ENCODE measurements at regions not wholly inside any gene's neighbourhood (a gene's known extent, or its start where the extent isn't known, plus 50 kb on each side); places are given as distances from the start of the nearest gene placed in this dataset.

DNA sequence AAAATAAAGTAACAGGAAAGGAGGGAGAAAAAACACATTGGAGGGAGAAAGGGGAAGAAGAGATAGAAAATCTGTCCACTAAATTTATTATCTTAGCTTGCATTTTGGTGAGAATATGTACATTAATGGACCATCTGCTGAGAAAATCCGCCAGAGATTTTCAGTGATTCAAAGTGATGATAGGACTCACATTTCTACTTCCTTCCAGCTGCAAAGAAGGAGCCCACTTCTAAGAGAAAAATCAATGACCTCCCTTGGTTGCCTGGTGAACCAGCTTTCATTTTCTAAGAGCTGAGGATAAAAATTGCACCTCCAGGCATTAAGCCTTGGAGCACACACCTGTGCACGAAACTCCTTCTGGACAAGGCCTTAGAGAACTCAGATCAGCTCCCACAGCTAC, 404.3 kb downstream of the SFMBT2 start:
- TF ChIP-seq EZH2phosphoT487 (IDR thresholded peaks at IDR 0.05; ENCODE audit: borderline replicate concordance), result no peak
- no peak for TF ChIP-seq CTCF (conservative IDR thresholded peaks at IDR 0.05; ENCODE audit: low read length)
- peak overlapping the region; percentile 39 for H3K4me2 ChIP-seq (ENCODE audit: low read depth, low read length, poor library complexity, severe bottlenecking)
- no peaks in the 10 kb centered on the region for H3K27me3 ChIP-seq (ENCODE audit: insufficient read depth, low read length, poor library complexity, severe bottlenecking)
- no peak overlapping the region for H2AFZ ChIP-seq (ENCODE audit: low read length)
- H3K9me2 ChIP-seq (replicated peaks; ENCODE audit: low read depth, low read length), result no peaks in the 10 kb centered on the region
- H3K79me2 ChIP-seq (ENCODE audit: insufficient read depth, low read length), result no peaks in the 10 kb centered on the region
- H3K9ac ChIP-seq (ENCODE audit: low read depth, low read length, poor library complexity, severe bottlenecking), result no peak overlapping the region
- H3K36me3 ChIP-seq (ENCODE audit: insufficient read depth, low read length), result no peaks in the 10 kb centered on the region
- peaks cover 59% of the 10 kb centered on the region for H3K4me1 ChIP-seq (ENCODE audit: insufficient read depth, low read length, poor library complexity, severe bottlenecking)
- no peaks in the 10 kb centered on the region for H4K20me1 ChIP-seq (ENCODE audit: insufficient read depth, low read length, poor library complexity, severe bottlenecking)
- H3K4me3 ChIP-seq (ENCODE audit: low read length, poor library complexity, severe bottlenecking), result no peak overlapping the region
- H3K9me3 ChIP-seq (ENCODE audit: insufficient read depth, low read depth, low read length), result no peaks in the 10 kb centered on the region
- no peaks in the 10 kb centered on the region for H3F3A ChIP-seq (ENCODE audit: low read depth)

DNA sequence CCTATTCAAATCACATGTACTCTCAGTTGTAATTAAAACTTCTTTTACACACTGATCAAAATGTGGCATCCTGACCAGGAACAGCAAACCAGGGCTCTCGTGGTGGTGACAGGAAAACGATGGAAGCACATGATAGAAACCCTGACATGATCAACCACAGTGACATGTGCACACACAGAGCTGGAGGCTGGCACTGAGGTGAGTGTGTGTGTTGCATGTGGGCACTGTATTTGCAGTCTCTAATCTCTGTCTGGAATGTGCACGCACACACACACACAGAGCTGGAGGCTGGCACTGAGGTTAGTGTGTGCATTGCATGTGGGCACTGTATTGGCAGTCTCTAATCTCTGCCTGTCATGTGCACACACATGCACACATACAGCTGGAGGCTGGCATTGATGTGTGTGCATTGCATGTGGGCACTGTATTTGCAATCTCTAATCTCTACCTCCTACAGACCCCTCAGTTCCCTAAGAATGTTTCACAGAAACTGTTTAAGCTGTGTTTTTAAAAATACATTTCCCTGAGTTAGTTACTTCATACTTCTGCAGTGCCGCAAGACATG, 406.9 kb downstream of the SFMBT2 start:
- Histone ChIP-seq H3K9ac (ENCODE audit: low read depth, low read length, poor library complexity, severe bottlenecking) (peak overlapping the region; percentile 2), H3K4me1 (ENCODE audit: insufficient read depth, low read length, poor library complexity, severe bottlenecking) (peaks cover 68% of the 10 kb centered on the region), H4K20me1 (ENCODE audit: insufficient read depth, low read length, poor library complexity, severe bottlenecking) (no peaks in the 10 kb centered on the region), H3F3A (ENCODE audit: low read depth) (no peaks in the 10 kb centered on the region), H2AFZ (ENCODE audit: low read length) (peak overlapping the region; percentile 44), H3K4me3 (ENCODE audit: low read length, poor library complexity, severe bottlenecking) (no peak overlapping the region), H3K27me3 (ENCODE audit: insufficient read depth, low read length, poor library complexity, severe bottlenecking) (no peaks in the 10 kb centered on the region), H3K9me3 (ENCODE audit: insufficient read depth, low read depth, low read length) (no peaks in the 10 kb centered on the region), H3K4me2 (ENCODE audit: low read depth, low read length, poor library complexity, severe bottlenecking) (peak overlapping the region; percentile 42), H3K36me3 (ENCODE audit: insufficient read depth, low read length) (no peaks in the 10 kb centered on the region), H3K9me2 (replicated peaks; ENCODE audit: low read depth, low read length) (no peaks in the 10 kb centered on the region), H3K79me2 (ENCODE audit: insufficient read depth, low read length) (no peaks in the 10 kb centered on the region)
- TF ChIP-seq CTCF (conservative IDR thresholded peaks at IDR 0.05; ENCODE audit: low read length) (no peak), EZH2phosphoT487 (IDR thresholded peaks at IDR 0.05; ENCODE audit: borderline replicate concordance) (no peak)

DNA sequence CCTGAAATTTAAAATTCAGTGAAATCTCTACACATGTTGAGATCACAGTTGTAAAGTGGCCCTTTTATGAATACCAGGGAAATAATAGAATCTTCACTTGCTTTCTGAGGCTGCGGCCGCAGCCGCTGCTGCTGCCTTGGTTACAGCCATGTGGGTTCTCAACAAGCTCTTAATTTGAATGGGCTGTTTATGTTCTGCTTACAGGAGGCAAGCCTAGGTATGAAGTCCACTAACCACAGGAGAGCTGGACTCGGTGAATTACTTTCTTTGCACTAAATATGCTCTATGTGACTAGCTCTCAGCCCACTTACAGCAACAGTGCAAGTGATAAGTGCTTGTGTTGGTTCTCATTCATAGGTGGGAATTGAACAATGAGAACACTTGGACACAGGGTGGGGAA, 410.8 kb downstream of the SFMBT2 start:
- Histone ChIP-seq H2AFZ (ENCODE audit: low read length) (0 out of 2 replicates have a peak overlapping the region, but pooled peaks have one; percentile 52), H4K20me1 (ENCODE audit: insufficient read depth, low read length, poor library complexity, severe bottlenecking) (no peaks in the 10 kb centered on the region), H3K4me1 (ENCODE audit: insufficient read depth, low read length, poor library complexity, severe bottlenecking) (peaks cover 69% of the 10 kb centered on the region), H3K79me2 (ENCODE audit: insufficient read depth, low read length) (no peaks in the 10 kb centered on the region), H3K36me3 (ENCODE audit: insufficient read depth, low read length) (no peaks in the 10 kb centered on the region), H3K4me2 (ENCODE audit: low read depth, low read length, poor library complexity, severe bottlenecking) (no peak overlapping the region), H3K27me3 (ENCODE audit: insufficient read depth, low read length, poor library complexity, severe bottlenecking) (no peaks in the 10 kb centered on the region), H3K9me3 (ENCODE audit: insufficient read depth, low read depth, low read length) (no peaks in the 10 kb centered on the region), H3K4me3 (ENCODE audit: low read length, poor library complexity, severe bottlenecking) (no peak overlapping the region), H3K9ac (ENCODE audit: low read depth, low read length, poor library complexity, severe bottlenecking) (no peak overlapping the region), H3F3A (ENCODE audit: low read depth) (no peaks in the 10 kb centered on the region), H3K9me2 (replicated peaks; ENCODE audit: low read depth, low read length) (no peaks in the 10 kb centered on the region)
- TF ChIP-seq CTCF (conservative IDR thresholded peaks at IDR 0.05; ENCODE audit: low read length) (no peak), EZH2phosphoT487 (IDR thresholded peaks at IDR 0.05; ENCODE audit: borderline replicate concordance) (no peak)

Data from Loucy (cell line).